Upper lobe of left lung (tissue), 6 donors: ENCODE measurements at regions not wholly inside any gene's neighbourhood (a gene's known extent, or its start where the extent isn't known, plus 50 kb on each side); places are given as distances from the start of the nearest gene placed in this dataset.

ENCODE experiments used
- ATAC-seq, 2 donors: fragments of 200-7000 bp; cut with Tn5 transposase; one replicate each; pipeline ENCODE4 v1.9.1; 2022; ENCODE audit warnings: mild to moderate bottlenecking in 2 of 2, moderate library complexity in 2 of 2; ENCODE audit not compliant: low FRiP score in 2 of 2
- DNase-seq, 2 donors: peaks; one replicate each; pipeline ENCODE4 v3.0.0-alpha.2; 2019 to 2020
- H3K27ac ChIP-seq, 4 donors: fragments of 200-600 bp; sonication (generic); one replicate each; pipeline ENCODE4 v1.5.1; 2016 to 2019
- H3K27me3 ChIP-seq, 4 donors: fragments of 200-600 bp; sonication (generic); one replicate each; pipeline ENCODE4 v1.5.1; 2017 to 2019
- H3K36me3 ChIP-seq, 4 donors: fragments of 200-600 bp; sonication (generic); one replicate each; pipeline ENCODE4 v1.5.1; 2016 to 2019
- H3K4me1 ChIP-seq, 4 donors: fragments of 200-600 bp; sonication (generic); one replicate each; pipeline ENCODE4 v1.5.1; 2018 to 2019
- H3K4me3 ChIP-seq, 4 donors: fragments of 200-600 bp; sonication (generic); one replicate each; pipeline ENCODE4 v1.5.1; 2017 to 2019; ENCODE audit warnings: mild to moderate bottlenecking in 2 of 4, moderate library complexity in 1 of 4
- H3K9me3 ChIP-seq, 4 donors: fragments of 200-600 bp; sonication (generic); one replicate each; pipeline ENCODE4 v1.5.1; 2018 to 2019
- CTCF ChIP-seq, 6 experiments: fragments of 450-650 bp in 4 of 6; fragments of 200-600 bp in 2 of 6; sonication (generic) in 2 of 6; IDR thresholded peaks; one replicate each; pipeline ENCODE4 v1.5.1; 2016 to 2019; ENCODE audit warnings: antibody characterized with exemption in 6 of 6
- EP300 ChIP-seq, 4 donors: sonication (generic); formaldehyde crosslinking; IDR thresholded peaks; one replicate each; pipeline ENCODE4 v1.5.1; 2017; ENCODE audit warnings: antibody characterized with exemption in 4 of 4, control low read depth in 2 of 4
- POLR2A ChIP-seq, 4 donors: fragments of 450-650 bp; IDR thresholded peaks; one replicate each; pipeline ENCODE4 v1.5.1; 2016 to 2017; ENCODE audit warnings: antibody characterized with exemption in 4 of 4, mild to moderate bottlenecking in 2 of 4
- POLR2AphosphoS5 ChIP-seq, 2 donors: sonication (generic); formaldehyde crosslinking; IDR thresholded peaks; one replicate each; pipeline ENCODE4 v1.5.1; 2017; ENCODE audit warnings: antibody characterized with exemption in 2 of 2
- WGBS, 2 donors: methylation state at CpG; one replicate each; pipeline ENCODE4 v1.1.5; 2017 to 2018; 5-methylcytosine and 5-hydroxymethylcytosine counted together
- donor health status: DM: no; HTN: no; CAD: no; lungs with moderate emphysema.
- donor health status: DM: no; HTN: yes; CAD: no; lungs with severe emphysema.

- Histone ChIP-seq H3K27ac (no peak overlapping the region), H3K27me3 (no peaks in the 10 kb centered on the region), H3K4me3 (no peak overlapping the region), H3K4me1 (no peaks in the 10 kb centered on the region), H3K9me3 (no peaks in the 10 kb centered on the region), H3K36me3 (no peaks in the 10 kb centered on the region)
- WGBS, 2 donors, result 74 to 84% methylated on average over 2 of the region's 2 CpGs
- ATAC-seq (no peak), DNase-seq (no peak)
- no peak for TF ChIP-seq POLR2AphosphoS5 (IDR thresholded peaks at IDR 0.05)
- TF ChIP-seq POLR2A (IDR thresholded peaks at IDR 0.05), result no peak
- no peak for TF ChIP-seq EP300 (IDR thresholded peaks at IDR 0.05)
- no peak for TF ChIP-seq CTCF (IDR thresholded peaks at IDR 0.05)
Measured at GRCh38 chr4:181479141-181479540, 764.1 kb upstream of the TENM3 start.

- no peak overlapping the region for H3K27ac ChIP-seq
- DNase-seq (no peak), ATAC-seq (no peak)
- no peaks in the 10 kb centered on the region for H3K4me1 ChIP-seq
- no peak for TF ChIP-seq EP300 (IDR thresholded peaks at IDR 0.05)
- TF ChIP-seq CTCF (IDR thresholded peaks at IDR 0.05), result no peak
- TF ChIP-seq POLR2AphosphoS5 (IDR thresholded peaks at IDR 0.05), result no peak
- no peak for TF ChIP-seq POLR2A (IDR thresholded peaks at IDR 0.05)
- 81 to 93% methylated on average over 1 of the region's 1 CpG for WGBS, 2 donors
- no peaks in the 10 kb centered on the region for H3K36me3 ChIP-seq
- H3K27me3 ChIP-seq, result no peaks in the 10 kb centered on the region
- H3K9me3 ChIP-seq, result no peaks in the 10 kb centered on the region
- no peak overlapping the region for H3K4me3 ChIP-seq
Measured at GRCh38 chr4:181484396-181484795, 758.8 kb upstream of the TENM3 start.

- Histone ChIP-seq H3K4me3 (no peak overlapping the region), H3K9me3 (no peaks in the 10 kb centered on the region), H3K4me1 (no peaks in the 10 kb centered on the region), H3K27ac (no peak overlapping the region), H3K36me3 (no peaks in the 10 kb centered on the region), H3K27me3 (no peaks in the 10 kb centered on the region)
- TF ChIP-seq EP300 (IDR thresholded peaks at IDR 0.05), result no peak
- no peak for TF ChIP-seq POLR2A (IDR thresholded peaks at IDR 0.05)
- no peak for TF ChIP-seq POLR2AphosphoS5 (IDR thresholded peaks at IDR 0.05)
- no peak for TF ChIP-seq CTCF (IDR thresholded peaks at IDR 0.05)
- DNase-seq (no peak), ATAC-seq (no peak)
Measured at GRCh38 chr4:181488926-181489325, 754.3 kb upstream of the TENM3 start.

- Histone ChIP-seq H3K9me3 (no peaks in the 10 kb centered on the region), H3K27ac (no peak overlapping the region), H3K36me3 (no peaks in the 10 kb centered on the region), H3K27me3 (no peaks in the 10 kb centered on the region), H3K4me1 (no peaks in the 10 kb centered on the region), H3K4me3 (no peak overlapping the region)
- 80 to 83% methylated on average over 1 of the region's 1 CpG for WGBS, 2 donors
- no peak for ATAC-seq
- DNase-seq, result no peak
- TF ChIP-seq POLR2A (IDR thresholded peaks at IDR 0.05) (no peak), CTCF (IDR thresholded peaks at IDR 0.05) (no peak), EP300 (IDR thresholded peaks at IDR 0.05) (no peak), POLR2AphosphoS5 (IDR thresholded peaks at IDR 0.05) (no peak)
Measured at GRCh38 chr4:181498148-181498547, 745.1 kb upstream of the TENM3 start.

- H3K27ac ChIP-seq, result no peak overlapping the region
- DNase-seq, result no peak
- 85 to 88% methylated on average over 7 to 8 of the region's 8 CpGs for WGBS, 2 donors
- H3K27me3 ChIP-seq, result no peaks in the 10 kb centered on the region
- no peaks in the 10 kb centered on the region for H3K9me3 ChIP-seq
- H3K4me3 ChIP-seq, result no peak overlapping the region
- no peak for TF ChIP-seq POLR2A (IDR thresholded peaks at IDR 0.05)
- no peak for TF ChIP-seq POLR2AphosphoS5 (IDR thresholded peaks at IDR 0.05)
- TF ChIP-seq CTCF (IDR thresholded peaks at IDR 0.05), result no peak
- no peak for TF ChIP-seq EP300 (IDR thresholded peaks at IDR 0.05)
- ATAC-seq, result no peak
- no peaks in the 10 kb centered on the region for H3K36me3 ChIP-seq
- no peaks in the 10 kb centered on the region for H3K4me1 ChIP-seq
Measured at GRCh38 chr4:181502611-181503010, 740.6 kb upstream of the TENM3 start.
